K562 (cell line): ENCODE measurements at regions not wholly inside any gene's neighbourhood (a gene's known extent, or its start where the extent isn't known, plus 50 kb on each side); places are given as distances from the start of the nearest gene placed in this dataset.

Source experiments
- CTCF ChIP-seq, 3 experiments: IDR thresholded peaks in 2 of 3; conservative IDR thresholded peaks in 1 of 3; 2 replicates each; pipeline ENCODE4 v1.5.1; 2011 to 2012; ENCODE audit warnings: low read length in 3 of 3, mild to moderate bottlenecking in 3 of 3, control low read depth in 2 of 3, improper control_type of control experiment in 1 of 3, inconsistent platforms in 1 of 3, low read depth in 1 of 3, mixed read lengths in 1 of 3, moderate library complexity in 1 of 3; ENCODE audit not compliant: insufficient read depth in 2 of 3
- FOS ChIP-seq: IDR thresholded peaks from 3 replicates; pipeline ENCODE4 v1.6.1; 2011; ENCODE audit not compliant: insufficient read length; ENCODE audit errors: extremely low read depth
- FOXK2 ChIP-seq, 2 experiments: fragments of 450-650 bp; IDR thresholded peaks in 1 of 2; conservative IDR thresholded peaks in 1 of 2; 2 replicates each; pipeline ENCODE4 v1.6.1; 2016; ENCODE audit warnings: low read depth in 2 of 2, mild to moderate bottlenecking in 1 of 2
- GATA2 ChIP-seq: sonication (generic); formaldehyde crosslinking; IDR thresholded peaks from 2 replicates; pipeline ENCODE4 v1.4.0; 2020; ENCODE audit warnings: mild to moderate bottlenecking, missing genetic modification reagents
- HNRNPLL ChIP-seq: fragments of 200-400 bp; formaldehyde crosslinking; IDR thresholded peaks from 2 replicates; pipeline ENCODE4 v1.6.1; 2017; ENCODE audit warnings: low read length, low read depth, mild to moderate bottlenecking; ENCODE audit not compliant: poor library complexity, severe bottlenecking
- MAFK ChIP-seq: IDR thresholded peaks from 2 replicates; pipeline ENCODE4 v1.6.1; 2011; ENCODE audit warnings: low read length, improper control_type of control experiment
- POLR2A ChIP-seq: fragments of 450-650 bp; conservative IDR thresholded peaks from 2 replicates; pipeline ENCODE4 v1.6.1; 2016
- SIN3A ChIP-seq, 2 experiments: fragments of 150-350 bp in 1 of 2; IDR thresholded peaks; 2 replicates each; pipeline ENCODE4 v1.6.1; 2011 to 2016; ENCODE audit warnings: borderline replicate concordance in 2 of 2, low read depth in 2 of 2, low read length in 2 of 2, mild to moderate bottlenecking in 2 of 2, moderate library complexity in 2 of 2; ENCODE audit not compliant: control insufficient read depth in 1 of 2
- ZBTB1 ChIP-seq: sonication (generic); formaldehyde crosslinking; IDR thresholded peaks from 2 replicates; pipeline ENCODE4 v1.8.1; 2023; ENCODE audit warnings: missing genetic modification reagents, low read depth, mild to moderate bottlenecking, borderline replicate concordance
- ZNF324 ChIP-seq: fragments of 250-450 bp; sonication (Bioruptor Pico); IDR thresholded peaks from 2 replicates; pipeline ENCODE4 v1.4.0; 2020; ENCODE audit warnings: mild to moderate bottlenecking
- TF ChIP-seq, protein P1 (sequence below): sonication (generic); formaldehyde crosslinking; IDR thresholded peaks from 2 replicates; pipeline ENCODE4 v1.8.0; 2022; ENCODE audit warnings: missing genetic modification reagents, mild to moderate bottlenecking, borderline replicate concordance
- TF ChIP-seq, protein P2 (sequence below): IDR thresholded peaks from 2 replicates; pipeline ENCODE4 v1.6.1; 2016; ENCODE audit warnings: missing genetic modification characterization, missing compliant biosample characterization

- TF ChIP-seq GATA2 (CRISPR knock-in tag) (no peak), FOXK2 (conservative IDR thresholded peaks at IDR 0.05 in 1 of 2, IDR thresholded peaks at IDR 0.05 in 1 of 2; ENCODE audit: low read depth in 2 of 2) (no peak), HNRNPLL (no peak), FOS (no peak), SIN3A (IDR thresholded peaks at IDR 0.05; ENCODE audit: borderline replicate concordance in 2 of 2, control insufficient read depth in 1 of 2, low read depth in 2 of 2, low read length in 2 of 2) (no peak), CTCF (IDR thresholded peaks at IDR 0.05 in 2 of 3, conservative IDR thresholded peaks at IDR 0.05 in 1 of 3; ENCODE audit: insufficient read depth in 2 of 3, low read depth in 1 of 3, low read length in 3 of 3) (no peak), ZBTB1 (no peak), ZNF324 (CRISPR knock-in tag) (no peak), POLR2A (no peak), MAFK (no peak)
- TF ChIP-seq, protein P1, sequence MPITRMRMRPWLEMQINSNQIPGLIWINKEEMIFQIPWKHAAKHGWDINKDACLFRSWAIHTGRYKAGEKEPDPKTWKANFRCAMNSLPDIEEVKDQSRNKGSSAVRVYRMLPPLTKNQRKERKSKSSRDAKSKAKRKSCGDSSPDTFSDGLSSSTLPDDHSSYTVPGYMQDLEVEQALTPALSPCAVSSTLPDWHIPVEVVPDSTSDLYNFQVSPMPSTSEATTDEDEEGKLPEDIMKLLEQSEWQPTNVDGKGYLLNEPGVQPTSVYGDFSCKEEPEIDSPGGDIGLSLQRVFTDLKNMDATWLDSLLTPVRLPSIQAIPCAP (CRISPR knock-in tag): no peak
- TF ChIP-seq, protein P2, sequence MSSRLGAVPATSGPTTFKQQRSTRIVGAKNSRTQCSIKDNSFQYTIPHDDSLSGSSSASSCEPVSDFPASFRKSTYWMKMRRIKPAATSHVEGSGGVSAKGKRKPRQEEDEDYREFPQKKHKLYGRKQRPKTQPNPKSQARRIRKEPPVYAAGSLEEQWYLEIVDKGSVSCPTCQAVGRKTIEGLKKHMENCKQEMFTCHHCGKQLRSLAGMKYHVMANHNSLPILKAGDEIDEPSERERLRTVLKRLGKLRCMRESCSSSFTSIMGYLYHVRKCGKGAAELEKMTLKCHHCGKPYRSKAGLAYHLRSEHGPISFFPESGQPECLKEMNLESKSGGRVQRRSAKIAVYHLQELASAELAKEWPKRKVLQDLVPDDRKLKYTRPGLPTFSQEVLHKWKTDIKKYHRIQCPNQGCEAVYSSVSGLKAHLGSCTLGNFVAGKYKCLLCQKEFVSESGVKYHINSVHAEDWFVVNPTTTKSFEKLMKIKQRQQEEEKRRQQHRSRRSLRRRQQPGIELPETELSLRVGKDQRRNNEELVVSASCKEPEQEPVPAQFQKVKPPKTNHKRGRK (tag): no peak
Measured at GRCh38 chr18:78738076-78738690, 241.4 kb upstream of the SALL3 start.
